ENCODE measurements at regions not wholly inside any gene's neighbourhood (a gene's known extent, or its start where the extent isn't known, plus 50 kb on each side); places are given as distances from the start of the nearest gene placed in this dataset.
"Not testable (repeated sequence)": the region's sequence is repeated elsewhere in the genome, so short reads cannot be mapped to it uniquely, and the experiment has no call there.

DNA sequence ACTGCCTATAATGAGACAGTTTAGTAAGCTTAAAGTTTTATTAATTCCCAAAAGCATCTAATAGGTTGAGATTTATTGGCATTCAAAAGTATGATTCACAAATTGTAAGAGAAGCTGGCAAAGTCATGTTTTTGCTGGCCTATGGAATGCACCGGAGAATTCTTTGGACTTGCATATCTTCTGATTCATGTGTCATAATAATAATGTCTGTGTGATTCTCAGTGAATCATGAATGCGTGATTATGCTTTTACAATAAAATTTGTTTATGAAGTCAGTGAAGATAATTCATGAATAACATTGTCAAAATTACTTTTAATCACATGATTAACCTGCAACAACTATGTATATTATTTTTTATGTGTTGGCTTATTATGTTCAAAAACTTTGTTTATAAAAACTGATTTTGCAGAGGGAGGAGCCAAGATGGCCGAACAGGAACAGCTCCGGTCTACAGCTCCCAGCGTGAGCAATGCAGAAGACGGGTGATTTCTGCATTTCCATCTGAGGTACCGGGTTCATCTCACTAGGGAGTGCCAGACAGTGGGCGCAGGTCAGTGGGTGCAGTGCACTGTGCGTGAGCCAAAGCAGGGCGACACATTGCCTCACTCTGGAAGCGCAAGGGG is 389.2 kb downstream of the SRGAP2C start:
- DNase-seq, result not testable (repeated sequence)

DNA sequence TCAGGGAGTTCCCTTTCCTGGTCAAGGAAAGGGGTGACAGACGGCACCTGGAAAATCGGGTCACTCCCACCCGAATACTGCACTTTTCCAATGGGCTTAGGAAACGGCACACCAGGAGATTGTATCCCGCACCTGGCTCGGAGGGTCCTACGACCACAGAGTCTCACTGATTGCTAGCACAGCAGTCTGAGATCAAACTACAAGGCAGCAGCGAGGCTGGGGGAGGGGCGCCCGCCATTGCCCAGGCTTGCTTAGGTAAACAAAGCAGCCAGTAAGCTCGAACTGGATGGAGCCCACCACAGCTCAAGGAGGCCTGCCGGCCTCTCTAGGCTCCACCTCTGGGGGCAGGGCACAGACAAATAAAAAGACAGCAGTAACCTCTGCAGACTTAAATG is 389.7 kb downstream of the SRGAP2C start:
- DNase-seq, result not testable (repeated sequence)

DNA sequence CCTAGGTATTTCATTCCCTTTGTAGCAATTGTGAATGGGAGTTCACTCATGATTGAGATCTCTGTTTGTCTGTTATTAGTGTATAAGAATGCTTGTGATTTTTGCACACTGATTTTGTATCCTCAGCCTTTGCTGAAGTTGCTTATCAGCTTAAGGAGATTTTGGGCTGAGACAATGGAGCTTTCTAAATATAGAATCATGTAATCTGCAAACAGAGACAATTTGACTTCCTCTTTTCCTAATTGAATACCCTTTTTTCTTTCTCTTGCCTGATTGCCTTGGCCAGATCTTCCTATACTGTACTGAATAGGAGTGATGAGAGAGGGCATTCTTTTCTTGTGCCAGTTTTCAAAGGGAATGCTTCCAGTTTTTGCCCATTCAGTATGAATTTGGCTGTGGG is 398.1 kb downstream of the SRGAP2C start:
- DNase-seq, result not testable (repeated sequence)

DNA sequence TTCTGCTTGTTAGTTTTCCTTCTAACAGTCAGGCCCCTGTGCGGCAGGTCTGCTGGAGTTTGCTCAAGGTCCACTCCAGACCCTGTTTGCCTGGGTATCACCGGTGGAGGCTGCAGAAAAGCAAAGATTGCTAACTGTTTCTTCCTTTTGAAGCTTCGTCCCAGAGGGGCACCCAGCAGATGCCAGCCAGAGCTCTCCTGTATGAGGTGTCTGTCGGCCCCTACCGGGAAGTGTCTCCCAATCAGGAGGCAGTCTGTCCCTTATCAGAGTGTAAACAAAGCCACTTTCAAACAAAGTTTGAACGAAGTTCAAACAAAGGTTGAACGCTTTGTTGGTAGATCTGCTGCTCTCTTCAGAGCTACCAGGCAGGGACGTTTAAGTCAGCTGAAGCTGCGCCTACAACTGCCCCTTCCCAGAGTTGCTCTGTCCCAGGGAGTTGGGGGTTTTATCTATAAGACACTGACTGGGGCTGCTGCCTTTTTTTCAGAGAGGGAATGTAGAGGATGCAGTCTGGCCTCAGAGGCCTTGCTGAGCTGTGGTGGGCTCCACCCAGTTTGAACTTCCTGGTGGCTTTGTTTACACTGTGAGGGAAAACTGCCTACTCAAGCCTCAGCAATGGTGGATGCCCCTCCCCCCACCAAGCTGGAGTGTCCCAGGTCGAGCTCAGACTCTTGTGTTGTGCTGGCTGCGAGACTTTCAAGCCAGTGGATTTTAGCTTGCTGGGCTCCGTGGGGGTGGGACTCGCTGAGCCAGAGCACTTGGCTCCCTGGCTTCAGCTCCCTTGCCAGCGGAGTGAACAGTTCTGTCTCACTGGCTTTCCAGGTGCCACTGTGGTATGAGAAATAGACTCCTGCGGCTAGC is 401.8 kb downstream of the SRGAP2C start:
- no peak for DNase-seq

DNA sequence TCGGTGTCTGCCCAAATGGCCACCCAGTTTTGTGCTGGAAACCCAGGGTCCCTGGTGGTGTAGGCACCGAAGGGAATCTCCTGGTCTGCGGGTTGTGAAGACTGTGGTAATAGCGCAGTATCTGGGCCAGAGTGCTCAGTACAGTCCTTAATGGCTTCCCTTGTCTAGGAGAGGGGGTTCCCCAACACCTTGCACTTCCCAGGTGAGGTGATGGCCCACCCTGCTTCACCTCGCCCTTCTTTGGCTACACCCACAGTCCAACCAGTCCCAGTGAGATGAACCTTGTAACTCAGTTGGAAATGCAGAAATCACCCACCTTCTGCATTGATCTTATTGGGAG is 402.4 kb downstream of the SRGAP2C start:
- DNase-seq, result no peak

DNA sequence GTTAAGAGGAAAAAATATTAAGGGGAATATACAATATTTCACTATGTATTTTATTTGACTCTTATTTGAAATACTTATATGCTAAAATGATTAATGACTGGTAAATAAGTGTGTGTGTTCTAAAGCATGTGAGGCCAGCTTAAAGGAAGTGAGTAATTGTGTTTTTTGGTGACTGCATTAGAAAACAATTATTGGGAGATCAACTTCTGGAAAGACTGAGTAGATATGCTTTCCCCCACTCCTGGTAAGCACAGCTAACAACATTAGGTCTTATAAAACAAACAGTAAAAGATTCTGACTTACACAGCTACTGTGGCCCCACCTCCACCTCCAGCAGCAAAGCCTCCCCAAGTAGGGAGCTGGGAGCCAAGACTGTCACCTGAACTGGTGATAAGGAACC is 403.0 kb downstream of the SRGAP2C start:
- no peak for DNase-seq

DNA sequence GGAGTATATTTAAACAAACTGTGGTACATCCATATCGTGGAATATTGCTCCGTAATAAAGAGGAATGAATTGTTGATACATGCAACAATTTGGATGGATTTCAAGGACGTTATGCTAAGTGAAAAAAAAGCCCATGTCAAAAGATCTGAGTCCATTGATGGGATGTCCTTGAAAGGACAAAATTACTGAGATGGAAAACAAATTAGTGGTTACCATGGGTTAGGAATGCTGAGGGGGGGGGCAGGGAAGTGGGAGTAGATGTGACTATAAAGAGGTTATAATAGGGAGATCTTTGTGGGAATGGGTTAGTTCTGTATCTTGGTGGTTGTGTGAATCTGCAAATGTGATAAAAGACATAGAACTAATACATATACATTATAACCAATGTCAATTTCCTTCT is 409.3 kb downstream of the SRGAP2C start:
- no peak for DNase-seq

DNA sequence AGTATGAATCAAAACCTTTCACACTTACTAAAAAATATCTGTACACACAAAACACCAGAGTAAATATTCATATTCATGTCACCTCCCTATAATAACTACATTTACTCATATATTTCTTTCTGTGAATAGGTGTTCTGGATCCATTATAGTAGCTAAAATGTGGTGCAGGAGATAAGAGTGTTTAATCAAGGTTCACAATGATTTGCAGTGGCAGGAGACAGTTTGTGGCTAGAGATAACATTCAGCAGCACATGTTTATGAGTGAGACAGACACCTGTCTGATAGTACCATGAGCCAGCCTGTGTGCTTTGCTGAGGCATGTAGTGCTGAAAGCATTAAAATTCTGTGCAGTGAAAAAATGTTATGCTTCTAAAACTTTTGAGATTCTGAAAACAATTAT is 410.3 kb downstream of the SRGAP2C start:
- DNase-seq, result no peak

DNA sequence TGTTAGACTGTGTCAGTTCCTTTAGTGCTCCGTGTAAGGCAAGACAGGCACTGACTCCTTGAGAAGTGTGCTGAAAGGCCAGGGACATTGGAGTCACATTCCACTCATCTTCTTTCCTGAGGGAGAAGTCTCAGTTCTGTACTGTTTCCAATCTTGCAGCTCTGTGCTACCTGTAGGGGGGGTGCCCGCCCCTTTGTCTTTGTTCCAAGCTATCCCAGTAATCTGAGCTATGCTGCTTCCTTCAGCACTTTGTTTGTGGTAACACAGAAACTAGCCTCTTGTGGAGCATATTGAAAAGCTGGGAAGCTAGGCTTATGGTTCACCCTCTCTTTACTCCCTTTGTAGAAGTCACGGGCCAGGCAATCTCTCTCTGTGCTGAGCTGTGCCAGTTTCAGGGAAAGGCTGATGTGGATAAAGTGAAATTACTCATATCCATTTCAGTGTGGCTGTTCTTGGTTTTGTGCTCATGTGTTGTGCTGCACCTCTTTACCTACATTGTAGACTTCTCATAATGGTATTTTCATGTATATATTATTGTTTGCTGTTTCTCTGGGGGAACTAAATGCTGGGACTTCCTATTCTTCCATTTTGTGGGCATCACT is 420.2 kb downstream of the SRGAP2C start:
- not testable (repeated sequence) for DNase-seq

DNA sequence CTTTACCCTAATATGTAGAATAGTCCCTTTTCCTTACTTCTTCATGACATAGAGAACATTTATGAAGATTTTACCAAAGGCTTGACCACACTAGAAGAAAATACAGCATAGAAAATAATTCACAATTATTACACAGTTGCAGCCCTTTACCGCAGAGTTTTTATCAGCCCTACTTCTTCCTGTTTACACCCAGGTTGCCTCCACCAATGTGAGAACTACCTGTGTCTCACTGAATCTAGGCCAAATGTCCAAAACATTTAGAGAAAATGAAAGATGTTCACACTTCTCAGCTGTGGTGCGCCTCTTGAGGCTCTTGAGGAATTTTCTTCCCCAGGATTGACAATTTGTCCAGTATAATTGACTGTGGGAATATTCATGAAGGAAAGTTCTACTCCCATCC is 422.7 kb downstream of the SRGAP2C start:
- not testable (repeated sequence) for DNase-seq

Data from NCI-H146 (cell line).